ENCODE measurements at regions not wholly inside any gene's neighbourhood (a gene's known extent, or its start where the extent isn't known, plus 50 kb on each side); places are given as distances from the start of the nearest gene placed in this dataset.
A peak's percentile ranks its signal among the peaks of the same experiment; 100 is the strongest.

GRCh38 chrX:46447384-46447783, 97.8 kb downstream of the ZNF674 start:
- DNase-seq (ENCODE audit: low spot score), result no peak
- H3K4me3 ChIP-seq (ENCODE audit: severe bottlenecking), result peak overlapping the region; percentile 48
- no peaks in the 10 kb centered on the region for H3K27me3 ChIP-seq (ENCODE audit: insufficient read depth, poor library complexity, severe bottlenecking)

GRCh38 chrX:46446727-46447378, 98.4 kb downstream of the ZNF674 start:
- peak overlapping the region; percentile 48 for H3K4me3 ChIP-seq (ENCODE audit: severe bottlenecking)
- ATAC-seq (ENCODE audit: low read depth), result peak; percentile 83
- peak; percentile 70 for DNase-seq (ENCODE audit: low spot score)
- no peaks in the 10 kb centered on the region for H3K9me3 ChIP-seq (ENCODE audit: severe bottlenecking)
- no peaks in the 10 kb centered on the region for H3K4me1 ChIP-seq (ENCODE audit: insufficient read depth, poor library complexity, severe bottlenecking)
- H3K36me3 ChIP-seq (ENCODE audit: low read depth), result no peaks in the 10 kb centered on the region; the same call in 1 of the 2 replicates
- no peak for TF ChIP-seq CTCF (IDR thresholded peaks at IDR 0.05; ENCODE audit: poor library complexity, severe bottlenecking)
- peak overlapping the region; percentile 17 for H3K27ac ChIP-seq (ENCODE audit: poor library complexity, severe bottlenecking)
- no peaks in the 10 kb centered on the region for H3K27me3 ChIP-seq (ENCODE audit: insufficient read depth, poor library complexity, severe bottlenecking)

More at GRCh38 chrX:46447384-46447783, 97.8 kb downstream of the ZNF674 start:
- no peaks in the 10 kb centered on the region for H3K9me3 ChIP-seq (ENCODE audit: severe bottlenecking)
- peak overlapping the region; percentile 17 for H3K27ac ChIP-seq (ENCODE audit: poor library complexity, severe bottlenecking)
- TF ChIP-seq CTCF (IDR thresholded peaks at IDR 0.05; ENCODE audit: poor library complexity, severe bottlenecking), result no peak
- H3K4me1 ChIP-seq (ENCODE audit: insufficient read depth, poor library complexity, severe bottlenecking), result no peaks in the 10 kb centered on the region
- H3K36me3 ChIP-seq (ENCODE audit: low read depth), result no peaks in the 10 kb centered on the region; the same call in 1 of the 2 replicates
- ATAC-seq (ENCODE audit: low read depth), result peak; percentile 41; the same call in 2 of the 3 replicates

GRCh38 chrX:46444011-46444410, 101.2 kb downstream of the ZNF674 start:
- Histone ChIP-seq H3K27ac (ENCODE audit: poor library complexity, severe bottlenecking) (no peak overlapping the region), H3K4me3 (ENCODE audit: severe bottlenecking) (no peak overlapping the region), H3K27me3 (ENCODE audit: insufficient read depth, poor library complexity, severe bottlenecking) (no peaks in the 10 kb centered on the region), H3K36me3 (ENCODE audit: low read depth) (no peaks in the 10 kb centered on the region; the same call in 1 of the 2 replicates), H3K4me1 (ENCODE audit: insufficient read depth, poor library complexity, severe bottlenecking) (no peaks in the 10 kb centered on the region), H3K9me3 (ENCODE audit: severe bottlenecking) (no peaks in the 10 kb centered on the region)
- no peak for DNase-seq (ENCODE audit: low spot score)
- no peak for TF ChIP-seq CTCF (IDR thresholded peaks at IDR 0.05; ENCODE audit: poor library complexity, severe bottlenecking)
- peak; percentile 74 for ATAC-seq (ENCODE audit: low read depth)

- no peak for ATAC-seq (ENCODE audit: low read depth)
- no peak for DNase-seq (ENCODE audit: low spot score)
- no peak for TF ChIP-seq CTCF (IDR thresholded peaks at IDR 0.05; ENCODE audit: poor library complexity, severe bottlenecking)
- H3K27me3 ChIP-seq (ENCODE audit: insufficient read depth, poor library complexity, severe bottlenecking), result no peaks in the 10 kb centered on the region
- H3K9me3 ChIP-seq (ENCODE audit: severe bottlenecking), result no peaks in the 10 kb centered on the region
- H3K4me3 ChIP-seq (ENCODE audit: severe bottlenecking), result no peak overlapping the region
- no peak overlapping the region for H3K27ac ChIP-seq (ENCODE audit: poor library complexity, severe bottlenecking)
- H3K36me3 ChIP-seq (ENCODE audit: low read depth), result no peaks in the 10 kb centered on the region
- H3K4me1 ChIP-seq (ENCODE audit: insufficient read depth, poor library complexity, severe bottlenecking), result no peaks in the 10 kb centered on the region
Measured at GRCh38 chrX:46436744-46437143, 108.5 kb downstream of the ZNF674 start.

- Histone ChIP-seq H3K4me1 (ENCODE audit: insufficient read depth, poor library complexity, severe bottlenecking) (no peaks in the 10 kb centered on the region), H3K9me3 (ENCODE audit: severe bottlenecking) (no peaks in the 10 kb centered on the region), H3K27me3 (ENCODE audit: insufficient read depth, poor library complexity, severe bottlenecking) (no peaks in the 10 kb centered on the region), H3K36me3 (ENCODE audit: low read depth) (no peaks in the 10 kb centered on the region), H3K4me3 (ENCODE audit: severe bottlenecking) (no peak overlapping the region), H3K27ac (ENCODE audit: poor library complexity, severe bottlenecking) (no peak overlapping the region)
- DNase-seq (ENCODE audit: low spot score) (no peak), ATAC-seq (ENCODE audit: low read depth) (no peak)
- TF ChIP-seq CTCF (IDR thresholded peaks at IDR 0.05; ENCODE audit: poor library complexity, severe bottlenecking), result no peak
Measured at GRCh38 chrX:46433892-46434291, 111.3 kb downstream of the ZNF674 start.

Measured in RWPE2 (cell line).